Effector memory CD8-positive, alpha-beta T cell (primary cell): ENCODE measurements at regions not wholly inside any gene's neighbourhood (a gene's known extent, or its start where the extent isn't known, plus 50 kb on each side); places are given as distances from the start of the nearest gene placed in this dataset.

Experiments
- ATAC-seq: fragments of 150-1000 bp; cut with Tn5 transposase; replicated peaks from 2 replicates; pipeline ENCODE4 v1.10.0; 2021; ENCODE audit warnings: mild to moderate bottlenecking, moderate library complexity
- DNase-seq, 3 experiments: peaks; one replicate each; pipeline ENCODE4 v3.0.0; 2021
- H3K27ac Mint-ChIP-seq, 2 donors: one replicate each; pipeline ENCODE4 v1.8.0; 2022; ENCODE audit warnings: mild to moderate bottlenecking in 2 of 2, mixed read lengths in 2 of 2, moderate library complexity in 2 of 2
- H3K27me3 Mint-ChIP-seq, 2 donors: one replicate each; pipeline ENCODE4 v1.8.0; 2022; ENCODE audit warnings: mixed read lengths in 2 of 2
- H3K36me3 Mint-ChIP-seq: one replicate; pipeline ENCODE4 v1.8.0; 2022; ENCODE audit warnings: mild to moderate bottlenecking, moderate library complexity, mixed read lengths; ENCODE audit not compliant: insufficient read depth
- H3K4me1 Mint-ChIP-seq, 2 donors: one replicate each; pipeline ENCODE4 v1.8.0; 2022; ENCODE audit warnings: low read depth in 2 of 2, mixed read lengths in 2 of 2
- H3K4me3 Mint-ChIP-seq, 2 donors: one replicate each; pipeline ENCODE4 v1.8.0; 2022; ENCODE audit warnings: mild to moderate bottlenecking in 2 of 2, mixed read lengths in 2 of 2, moderate library complexity in 2 of 2
- H3K9me3 Mint-ChIP-seq, 2 donors: one replicate each; pipeline ENCODE4 v1.8.0; 2022; ENCODE audit warnings: mixed read lengths in 2 of 2

GRCh38 chr1:221810406-221810805 lies 68.5 kb upstream of the DUSP10 start:
- H3K4me3 Mint-ChIP-seq: peak overlapping the region; percentile 49 to 58
- no peaks in the 10 kb centered on the region for H3K9me3 Mint-ChIP-seq
- H3K36me3 Mint-ChIP-seq: no peaks in the 10 kb centered on the region
- ATAC-seq: no peak
- H3K4me1 Mint-ChIP-seq: peaks cover 24 to 31% of the 10 kb centered on the region in 2 donors
- no peak for DNase-seq
- peak overlapping the region; percentile 27 to 91 for H3K27ac Mint-ChIP-seq
- H3K27me3 Mint-ChIP-seq: peaks cover 0 to 5% of the 10 kb centered on the region in 2 donors

DNA sequence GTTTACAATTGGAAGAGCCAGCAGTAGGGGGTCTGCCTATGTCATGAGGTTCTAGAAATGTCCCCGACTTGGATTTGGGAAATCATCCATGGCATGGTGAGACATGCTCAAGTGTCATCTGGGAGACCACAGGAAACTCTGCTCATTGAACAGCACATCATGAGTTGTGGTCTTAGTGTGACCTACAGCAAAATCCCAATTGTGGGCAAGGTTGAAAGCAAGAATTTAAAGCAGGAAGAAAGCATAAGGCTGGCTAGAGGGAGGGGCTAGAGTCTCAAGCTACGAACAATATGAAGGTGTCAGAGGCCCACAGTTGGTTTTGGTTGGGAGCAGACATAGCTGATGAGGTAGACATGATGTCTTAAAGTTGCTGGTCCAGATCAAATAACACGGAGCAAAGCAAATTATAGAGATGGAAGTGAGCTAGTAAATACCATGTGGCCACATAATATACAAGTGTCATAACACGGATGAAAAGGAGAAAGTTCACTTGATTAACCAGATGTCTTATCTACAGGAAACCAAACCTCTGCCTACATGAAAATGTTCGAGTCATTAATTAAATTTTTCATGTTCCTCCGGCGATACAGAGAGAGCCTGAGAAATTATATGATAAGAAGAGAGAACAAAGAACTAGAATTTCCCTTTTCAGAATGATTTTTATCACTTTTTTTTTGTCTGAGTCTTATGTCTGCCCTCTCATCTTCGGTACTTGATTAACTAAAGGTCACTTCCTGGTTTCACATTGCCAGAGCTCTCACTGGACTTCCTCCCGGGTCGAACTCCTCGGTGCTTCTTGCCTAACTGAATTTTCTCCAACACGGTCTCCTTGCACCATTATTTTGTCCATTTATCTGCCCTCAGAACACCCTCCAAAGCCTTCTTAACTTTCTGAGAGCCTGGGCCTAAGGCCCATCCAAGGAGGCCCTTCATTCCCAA lies 67.5 kb upstream of the DUSP10 start:
- peaks cover 0 to 5% of the 10 kb centered on the region in 2 donors for H3K27me3 Mint-ChIP-seq
- no peaks in the 10 kb centered on the region for H3K36me3 Mint-ChIP-seq
- peak; percentile 77 for ATAC-seq
- DNase-seq: no peak
- H3K4me1 Mint-ChIP-seq: peaks cover 24 to 31% of the 10 kb centered on the region in 2 donors
- H3K27ac Mint-ChIP-seq: peak overlapping the region; percentile 27 to 91
- no peaks in the 10 kb centered on the region for H3K9me3 Mint-ChIP-seq
- H3K4me3 Mint-ChIP-seq: peak overlapping the region; percentile 49 to 58

- Mint-ChIP-seq H3K27me3 (no peaks in the 10 kb centered on the region), H3K9me3 (no peaks in the 10 kb centered on the region), H3K4me3 (no peak overlapping the region), H3K27ac (no peak overlapping the region), H3K36me3 (no peaks in the 10 kb centered on the region), H3K4me1 (peaks cover 24 to 31% of the 10 kb centered on the region in 2 donors)
- DNase-seq: no peak
- no peak for ATAC-seq
Measured at GRCh38 chr1:221806984-221807383, 65.1 kb upstream of the DUSP10 start.

- Mint-ChIP-seq H3K9me3 (no peaks in the 10 kb centered on the region), H3K27ac (no peak overlapping the region), H3K4me3 (no peak overlapping the region), H3K36me3 (no peaks in the 10 kb centered on the region), H3K27me3 (no peaks in the 10 kb centered on the region), H3K4me1 (peaks cover 21 to 28% of the 10 kb centered on the region in 2 donors)
- DNase-seq (no peak), ATAC-seq (no peak)
Measured at GRCh38 chr1:221806236-221806635, 64.3 kb upstream of the DUSP10 start.

GRCh38 chr1:221805121-221805520 lies 63.2 kb upstream of the DUSP10 start:
- ATAC-seq: no peak
- H3K4me1 Mint-ChIP-seq: peaks cover 16 to 25% of the 10 kb centered on the region in 2 donors
- no peaks in the 10 kb centered on the region for H3K9me3 Mint-ChIP-seq
- H3K4me3 Mint-ChIP-seq: no peak overlapping the region
- no peaks in the 10 kb centered on the region for H3K27me3 Mint-ChIP-seq
- no peak for DNase-seq
- H3K36me3 Mint-ChIP-seq: no peaks in the 10 kb centered on the region
- peak overlapping the region in 1 of 2 donors; percentile 7 for H3K27ac Mint-ChIP-seq

- Mint-ChIP-seq H3K4me3 (no peak overlapping the region), H3K27me3 (no peaks in the 10 kb centered on the region), H3K27ac (no peak overlapping the region), H3K4me1 (peaks cover 10 to 16% of the 10 kb centered on the region in 2 donors), H3K9me3 (no peaks in the 10 kb centered on the region), H3K36me3 (no peaks in the 10 kb centered on the region)
- DNase-seq: no peak
- ATAC-seq: no peak
Measured at GRCh38 chr1:221804303-221804702, 62.4 kb upstream of the DUSP10 start.

DNA sequence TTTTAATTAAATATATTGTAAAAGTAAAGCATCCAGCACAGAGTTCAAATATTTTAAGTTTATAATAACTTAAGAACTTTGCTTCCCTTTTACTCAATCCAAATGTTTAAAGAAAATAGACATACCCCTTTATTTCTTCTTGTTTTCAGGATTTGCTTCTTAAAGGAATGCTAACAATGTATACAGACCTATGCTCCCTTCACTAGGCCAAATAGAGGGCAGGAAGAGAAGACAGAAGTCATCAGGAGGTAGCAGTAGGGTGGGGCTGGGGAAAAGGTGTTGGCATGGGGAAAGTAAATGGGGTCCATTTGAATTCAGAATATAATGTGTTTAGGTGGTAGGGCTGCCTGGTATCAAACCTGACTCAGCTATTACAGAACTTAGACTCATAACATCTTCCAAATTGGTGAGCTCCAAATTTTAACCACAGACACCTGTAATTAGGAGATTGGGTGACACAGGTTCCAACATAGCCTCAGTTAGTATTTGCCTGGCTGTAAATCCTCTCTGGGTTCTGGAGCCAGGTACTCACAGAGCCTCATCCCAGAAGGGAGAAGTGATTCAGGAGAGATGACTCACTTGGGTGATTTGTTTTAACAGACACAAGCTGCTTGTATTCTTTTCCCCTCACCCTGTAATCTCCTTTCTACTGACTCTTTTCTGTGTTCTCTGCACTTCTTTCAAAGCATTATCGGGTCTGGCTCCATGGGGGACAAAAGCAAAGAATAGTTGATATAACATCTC lies 60.1 kb upstream of the DUSP10 start:
- DNase-seq: no peak
- Mint-ChIP-seq H3K4me3 (no peak overlapping the region), H3K36me3 (no peaks in the 10 kb centered on the region), H3K27me3 (no peaks in the 10 kb centered on the region), H3K27ac (peak overlapping the region in 1 of 2 donors; percentile 11), H3K9me3 (no peaks in the 10 kb centered on the region), H3K4me1 (peaks cover 4 to 6% of the 10 kb centered on the region in 2 donors)
- ATAC-seq: no peak

DNA sequence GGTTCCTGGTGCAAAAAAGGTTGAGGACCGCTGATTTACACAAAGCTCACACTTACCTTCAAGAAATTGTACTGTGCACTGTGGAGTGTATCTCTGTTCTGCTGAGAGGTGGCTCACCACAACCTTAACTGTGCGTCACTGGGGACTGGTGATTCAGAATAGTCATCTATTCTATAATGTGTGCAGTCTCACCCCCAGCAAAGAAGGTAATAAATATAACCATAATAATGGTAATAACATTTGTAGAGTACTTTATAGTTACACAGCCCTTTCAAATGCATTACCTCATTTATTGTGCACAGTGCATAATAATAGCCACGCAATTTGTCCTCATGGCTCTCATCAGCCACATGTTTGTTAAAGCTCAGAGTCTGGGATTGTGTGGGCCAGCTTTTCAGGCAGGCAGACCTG lies 59.4 kb upstream of the DUSP10 start:
- ATAC-seq (peak; percentile 82), DNase-seq (no peak)
- Mint-ChIP-seq H3K9me3 (no peaks in the 10 kb centered on the region), H3K4me3 (no peak overlapping the region), H3K27me3 (no peaks in the 10 kb centered on the region), H3K4me1 (peaks cover 4 to 6% of the 10 kb centered on the region in 2 donors), H3K27ac (peak overlapping the region in 1 of 2 donors; percentile 11), H3K36me3 (no peaks in the 10 kb centered on the region)

- H3K27me3 Mint-ChIP-seq: no peaks in the 10 kb centered on the region
- DNase-seq (no peak), ATAC-seq (peak; percentile 76)
- no peak overlapping the region for H3K4me3 Mint-ChIP-seq
- H3K9me3 Mint-ChIP-seq: no peaks in the 10 kb centered on the region
- no peak overlapping the region for H3K27ac Mint-ChIP-seq
- peaks cover 4 to 6% of the 10 kb centered on the region in 2 donors for H3K4me1 Mint-ChIP-seq
- no peaks in the 10 kb centered on the region for H3K36me3 Mint-ChIP-seq
Measured at GRCh38 chr1:221800831-221801230, 58.9 kb upstream of the DUSP10 start.

GRCh38 chr1:221797506-221797905 lies 55.6 kb upstream of the DUSP10 start:
- H3K27me3 Mint-ChIP-seq: no peaks in the 10 kb centered on the region
- H3K9me3 Mint-ChIP-seq: no peaks in the 10 kb centered on the region
- H3K36me3 Mint-ChIP-seq: peaks cover 14% of the 10 kb centered on the region
- no peak overlapping the region for H3K4me3 Mint-ChIP-seq
- H3K27ac Mint-ChIP-seq: no peak overlapping the region
- no peak for DNase-seq
- no peak for ATAC-seq
- peaks cover 24 to 32% of the 10 kb centered on the region in 2 donors for H3K4me1 Mint-ChIP-seq

DNA sequence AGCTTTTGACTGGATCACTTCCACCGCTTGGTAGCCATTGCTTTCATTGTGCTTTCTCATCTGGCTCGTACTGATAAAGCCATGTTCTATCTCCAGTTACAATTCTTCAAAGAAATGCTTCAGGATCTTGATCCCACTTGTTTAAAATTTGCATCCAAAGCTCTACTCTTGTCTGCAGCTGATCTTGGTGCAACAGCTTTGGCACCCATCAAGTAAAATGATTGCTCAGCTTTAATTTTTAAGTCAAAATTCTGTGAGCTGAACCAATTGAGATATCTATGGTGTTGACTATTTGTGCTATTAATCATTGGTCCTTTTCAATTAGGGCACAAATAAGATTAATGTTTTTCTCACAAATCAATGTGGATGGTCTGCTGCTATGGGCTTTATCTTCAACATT lies 54.8 kb upstream of the DUSP10 start:
- Mint-ChIP-seq H3K27me3 (no peaks in the 10 kb centered on the region), H3K4me1 (peaks cover 24 to 32% of the 10 kb centered on the region in 2 donors), H3K4me3 (no peak overlapping the region), H3K9me3 (no peaks in the 10 kb centered on the region), H3K36me3 (peaks cover 14% of the 10 kb centered on the region), H3K27ac (no peak overlapping the region)
- ATAC-seq: no peak
- no peak for DNase-seq

GRCh38 chr1:221795380-221795779 lies 53.5 kb upstream of the DUSP10 start:
- Mint-ChIP-seq H3K27me3 (no peaks in the 10 kb centered on the region), H3K9me3 (no peaks in the 10 kb centered on the region), H3K27ac (peak overlapping the region; percentile 96 to 97), H3K4me3 (no peak overlapping the region), H3K4me1 (peaks cover 20 to 25% of the 10 kb centered on the region in 2 donors), H3K36me3 (peaks cover 14% of the 10 kb centered on the region)
- ATAC-seq (no peak), DNase-seq (no peak)

DNA sequence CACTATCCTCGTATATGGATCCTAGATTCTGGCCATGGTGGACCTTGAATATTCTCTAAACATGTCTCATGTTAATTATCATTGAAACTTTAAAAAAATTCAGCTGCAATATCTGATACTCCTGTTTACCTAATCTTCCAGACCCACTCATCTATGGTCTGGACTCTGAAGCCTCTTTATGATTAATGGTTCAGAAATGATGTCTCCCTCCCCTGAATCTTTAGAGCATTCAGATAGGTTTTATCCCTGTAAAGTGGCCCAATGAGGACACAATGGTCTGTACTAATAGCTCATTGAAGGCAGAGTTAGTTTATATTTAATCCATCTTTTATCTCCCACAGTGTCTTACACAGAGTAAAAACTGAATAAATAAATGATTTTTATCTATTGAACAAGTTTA lies 53.0 kb upstream of the DUSP10 start:
- no peaks in the 10 kb centered on the region for H3K27me3 Mint-ChIP-seq
- peaks cover 14% of the 10 kb centered on the region for H3K36me3 Mint-ChIP-seq
- ATAC-seq: no peak
- H3K27ac Mint-ChIP-seq: peak overlapping the region; percentile 96 to 97
- H3K4me3 Mint-ChIP-seq: no peak overlapping the region
- no peaks in the 10 kb centered on the region for H3K9me3 Mint-ChIP-seq
- peaks cover 20 to 25% of the 10 kb centered on the region in 2 donors for H3K4me1 Mint-ChIP-seq
- no peak for DNase-seq
